ENCODE measurements at regions not wholly inside any gene's neighbourhood (a gene's known extent, or its start where the extent isn't known, plus 50 kb on each side); places are given as distances from the start of the nearest gene placed in this dataset.

DNA sequence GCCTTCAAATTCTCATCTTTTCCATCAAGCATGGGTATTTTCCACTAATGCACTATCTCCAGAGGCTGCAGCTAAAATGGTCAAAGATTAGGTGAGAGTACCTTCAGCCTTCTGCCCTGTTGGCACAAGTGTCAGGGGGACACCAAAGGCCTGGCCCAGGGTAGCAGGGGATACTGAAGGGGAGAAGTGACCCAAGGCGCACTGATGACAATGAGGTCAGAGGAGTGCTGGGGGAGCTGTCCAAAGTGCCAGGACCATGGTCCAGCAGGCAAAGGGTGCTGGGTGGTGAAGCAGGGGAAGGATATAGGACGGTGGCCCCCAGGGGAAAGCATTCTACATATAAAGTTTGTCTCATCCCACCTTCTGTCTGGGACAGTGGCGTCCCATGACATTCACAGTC, 303.4 kb downstream of the SMAD2 start:
- Histone ChIP-seq H3K79me2 (ENCODE audit: insufficient read depth, low read length) (no peaks in the 10 kb centered on the region), H3F3A (ENCODE audit: insufficient read depth, low read length) (no peaks in the 10 kb centered on the region), H3K9ac (ENCODE audit: low read length) (no peak overlapping the region), H3K4me1 (ENCODE audit: insufficient read depth, low read length, severe bottlenecking) (no peaks in the 10 kb centered on the region), H3K4me3 (ENCODE audit: low read depth, low read length, poor library complexity, severe bottlenecking) (no peak overlapping the region), H4K20me1 (ENCODE audit: insufficient read depth, low read length) (no peaks in the 10 kb centered on the region), H3K27ac (ENCODE audit: low read depth, low read length, poor library complexity, severe bottlenecking) (no peak overlapping the region), H3K9me2 (ENCODE audit: low read depth, low read length) (no peaks in the 10 kb centered on the region), H2AFZ (ENCODE audit: low read length) (no peak overlapping the region), H3K27me3 (ENCODE audit: insufficient read depth, low read length) (no peaks in the 10 kb centered on the region), H3K9me3 (ENCODE audit: low read length) (no peaks in the 10 kb centered on the region), H3K4me2 (ENCODE audit: low read length) (no peak overlapping the region), H3K36me3 (ENCODE audit: insufficient read depth, low read length) (no peaks in the 10 kb centered on the region)
- TF ChIP-seq EZH2 (IDR thresholded peaks at IDR 0.05; ENCODE audit: borderline replicate concordance, low read length), result no peak
- TF ChIP-seq, protein P1, sequence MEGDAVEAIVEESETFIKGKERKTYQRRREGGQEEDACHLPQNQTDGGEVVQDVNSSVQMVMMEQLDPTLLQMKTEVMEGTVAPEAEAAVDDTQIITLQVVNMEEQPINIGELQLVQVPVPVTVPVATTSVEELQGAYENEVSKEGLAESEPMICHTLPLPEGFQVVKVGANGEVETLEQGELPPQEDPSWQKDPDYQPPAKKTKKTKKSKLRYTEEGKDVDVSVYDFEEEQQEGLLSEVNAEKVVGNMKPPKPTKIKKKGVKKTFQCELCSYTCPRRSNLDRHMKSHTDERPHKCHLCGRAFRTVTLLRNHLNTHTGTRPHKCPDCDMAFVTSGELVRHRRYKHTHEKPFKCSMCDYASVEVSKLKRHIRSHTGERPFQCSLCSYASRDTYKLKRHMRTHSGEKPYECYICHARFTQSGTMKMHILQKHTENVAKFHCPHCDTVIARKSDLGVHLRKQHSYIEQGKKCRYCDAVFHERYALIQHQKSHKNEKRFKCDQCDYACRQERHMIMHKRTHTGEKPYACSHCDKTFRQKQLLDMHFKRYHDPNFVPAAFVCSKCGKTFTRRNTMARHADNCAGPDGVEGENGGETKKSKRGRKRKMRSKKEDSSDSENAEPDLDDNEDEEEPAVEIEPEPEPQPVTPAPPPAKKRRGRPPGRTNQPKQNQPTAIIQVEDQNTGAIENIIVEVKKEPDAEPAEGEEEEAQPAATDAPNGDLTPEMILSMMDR (IDR thresholded peaks at IDR 0.05; ENCODE audit: low read length), result no peak

DNA sequence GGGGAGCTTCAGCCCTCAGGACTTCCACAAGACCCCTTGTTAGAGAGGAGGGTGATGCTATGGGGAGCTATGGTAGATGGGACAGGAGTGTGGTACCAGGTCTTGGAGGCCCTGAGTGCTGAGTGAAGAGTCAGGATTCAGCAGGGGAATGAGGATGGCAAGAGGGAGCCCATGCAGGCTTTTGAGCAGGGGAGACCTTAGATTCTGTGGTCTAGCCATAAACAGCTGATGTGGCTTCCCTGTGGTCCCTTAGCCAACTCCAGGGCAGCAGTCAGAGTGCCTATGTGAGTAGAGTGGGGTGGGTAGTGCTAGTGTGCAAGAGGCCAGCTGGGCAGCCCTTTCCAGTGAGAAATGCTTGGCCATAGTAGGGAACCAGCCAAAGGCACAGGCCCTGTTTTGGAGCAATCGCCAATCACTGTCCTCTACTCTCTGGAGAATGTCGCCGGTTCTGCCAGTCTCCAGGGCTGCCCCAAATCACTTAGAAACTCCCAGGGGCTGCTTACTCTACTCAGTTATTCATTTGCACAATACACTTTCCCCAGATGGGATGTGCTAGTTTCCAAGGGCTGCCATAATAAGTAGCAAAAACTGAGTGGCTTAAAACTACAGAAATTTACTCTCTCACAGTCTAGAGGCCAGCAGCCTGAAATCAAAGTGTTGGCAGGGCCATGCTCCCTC, 310.5 kb downstream of the SMAD2 start:
- no peak overlapping the region for H3K27ac ChIP-seq (ENCODE audit: low read depth, low read length, poor library complexity, severe bottlenecking)
- H3K4me2 ChIP-seq (ENCODE audit: low read length), result no peak overlapping the region
- no peaks in the 10 kb centered on the region for H3K36me3 ChIP-seq (ENCODE audit: insufficient read depth, low read length)
- no peaks in the 10 kb centered on the region for H3K27me3 ChIP-seq (ENCODE audit: insufficient read depth, low read length)
- no peaks in the 10 kb centered on the region for H3F3A ChIP-seq (ENCODE audit: insufficient read depth, low read length)
- no peak overlapping the region for H2AFZ ChIP-seq (ENCODE audit: low read length)
- no peaks in the 10 kb centered on the region for H3K9me2 ChIP-seq (ENCODE audit: low read depth, low read length)
- no peaks in the 10 kb centered on the region for H4K20me1 ChIP-seq (ENCODE audit: insufficient read depth, low read length)
- H3K9me3 ChIP-seq (ENCODE audit: low read length), result no peaks in the 10 kb centered on the region
- H3K9ac ChIP-seq (ENCODE audit: low read length), result no peak overlapping the region
- H3K4me1 ChIP-seq (ENCODE audit: insufficient read depth, low read length, severe bottlenecking), result no peaks in the 10 kb centered on the region
- H3K79me2 ChIP-seq (ENCODE audit: insufficient read depth, low read length), result no peaks in the 10 kb centered on the region
- no peak overlapping the region for H3K4me3 ChIP-seq (ENCODE audit: low read depth, low read length, poor library complexity, severe bottlenecking)
- TF ChIP-seq EZH2 (IDR thresholded peaks at IDR 0.05; ENCODE audit: borderline replicate concordance, low read length), result no peak
- TF ChIP-seq, protein P1 (IDR thresholded peaks at IDR 0.05; ENCODE audit: low read length), result no peak

DNA sequence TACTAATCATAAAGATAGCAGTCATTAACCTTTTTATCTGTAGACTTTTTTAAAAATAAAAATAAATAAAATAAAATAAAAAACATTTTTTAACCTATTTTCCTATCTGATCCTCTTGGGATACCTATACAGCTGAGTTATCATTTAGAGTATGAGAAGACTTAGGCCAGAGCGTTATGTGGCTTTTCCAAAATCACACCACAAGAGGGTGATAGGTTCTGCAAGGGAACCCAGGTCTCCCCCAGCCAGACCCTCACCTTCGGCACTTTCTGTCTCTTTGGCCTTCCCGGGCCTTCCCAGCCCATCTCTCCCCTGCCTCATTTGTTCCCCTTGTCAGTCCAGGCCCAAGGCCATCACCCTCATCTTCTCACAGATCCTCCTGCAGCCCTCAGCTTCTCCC, 311.7 kb downstream of the SMAD2 start:
- H3K27me3 ChIP-seq (ENCODE audit: insufficient read depth, low read length), result no peaks in the 10 kb centered on the region
- H3K4me3 ChIP-seq (ENCODE audit: low read depth, low read length, poor library complexity, severe bottlenecking), result no peak overlapping the region
- H3K9me3 ChIP-seq (ENCODE audit: low read length), result no peaks in the 10 kb centered on the region
- no peak overlapping the region for H3K4me2 ChIP-seq (ENCODE audit: low read length)
- no peaks in the 10 kb centered on the region for H3K9me2 ChIP-seq (ENCODE audit: low read depth, low read length)
- H3K79me2 ChIP-seq (ENCODE audit: insufficient read depth, low read length), result no peaks in the 10 kb centered on the region
- no peak overlapping the region for H2AFZ ChIP-seq (ENCODE audit: low read length)
- no peak overlapping the region for H3K9ac ChIP-seq (ENCODE audit: low read length)
- H3K36me3 ChIP-seq (ENCODE audit: insufficient read depth, low read length), result no peaks in the 10 kb centered on the region
- no peak overlapping the region for H3K27ac ChIP-seq (ENCODE audit: low read depth, low read length, poor library complexity, severe bottlenecking)
- no peaks in the 10 kb centered on the region for H3K4me1 ChIP-seq (ENCODE audit: insufficient read depth, low read length, severe bottlenecking)
- H3F3A ChIP-seq (ENCODE audit: insufficient read depth, low read length), result no peaks in the 10 kb centered on the region
- H4K20me1 ChIP-seq (ENCODE audit: insufficient read depth, low read length), result no peaks in the 10 kb centered on the region
- TF ChIP-seq EZH2 (IDR thresholded peaks at IDR 0.05; ENCODE audit: borderline replicate concordance, low read length), result no peak
- TF ChIP-seq, protein P1 (IDR thresholded peaks at IDR 0.05; ENCODE audit: low read length), result no peak

Data from OCI-LY1 (cell line).